DOHH2 (cell line): ENCODE measurements at regions not wholly inside any gene's neighbourhood (a gene's known extent, or its start where the extent isn't known, plus 50 kb on each side); places are given as distances from the start of the nearest gene placed in this dataset.

Experiments used
- H3F3A ChIP-seq: fragments of 200-600 bp; sonication (generic), shearing (Covaris generic); 2 replicates; pipeline ENCODE4 v1.6.0; 2016; ENCODE audit warnings: antibody characterized with exemption, mild to moderate bottlenecking; ENCODE audit not compliant: control insufficient read depth, insufficient read depth
- H3K27ac ChIP-seq: fragments of 200-600 bp; sonication (generic); 2 replicates; pipeline ENCODE4 v1.5.1; 2014; ENCODE audit warnings: low read depth, mild to moderate bottlenecking, low read length, moderate library complexity
- H3K27me3 ChIP-seq: fragments of 200-600 bp; sonication (generic); 2 replicates; pipeline ENCODE4 v1.6.1; 2014; ENCODE audit warnings: mild to moderate bottlenecking, low read length, mixed read lengths; ENCODE audit not compliant: control insufficient read depth
- H3K36me3 ChIP-seq: fragments of 200-600 bp; sonication (generic); 2 replicates; pipeline ENCODE4 v1.6.1; 2014; ENCODE audit warnings: mild to moderate bottlenecking, low read length, moderate library complexity, mixed read lengths; ENCODE audit not compliant: control insufficient read depth
- H3K4me1 ChIP-seq: fragments of 200-600 bp; sonication (generic); 2 replicates; pipeline ENCODE4 v1.6.1; 2014; ENCODE audit warnings: mild to moderate bottlenecking, low read length, mixed read lengths; ENCODE audit not compliant: control insufficient read depth
- H3K4me2 ChIP-seq: fragments of 200-600 bp; sonication (generic); 2 replicates; pipeline ENCODE4 v1.6.0; 2014; ENCODE audit warnings: mild to moderate bottlenecking, low read length, moderate library complexity
- H3K4me3 ChIP-seq: fragments of 200-600 bp; sonication (generic); 2 replicates; pipeline ENCODE4 v1.5.1; 2014; ENCODE audit warnings: mild to moderate bottlenecking, low read length, mixed read lengths
- H3K79me2 ChIP-seq: fragments of 200-600 bp; sonication (generic); 2 replicates; pipeline ENCODE4 v1.6.1; 2014; ENCODE audit warnings: mild to moderate bottlenecking, low read length, mixed read lengths; ENCODE audit not compliant: control insufficient read depth
- H3K9me2 ChIP-seq: fragments of 200-600 bp; sonication (generic); replicated peaks from 2 replicates; pipeline ENCODE4 v1.6.1; 2014; ENCODE audit warnings: mild to moderate bottlenecking, low read length, mixed read lengths; ENCODE audit not compliant: control insufficient read depth
- H3K9me3 ChIP-seq: fragments of 200-600 bp; sonication (generic); 2 replicates; pipeline ENCODE4 v1.6.1; 2014; ENCODE audit warnings: antibody characterized with exemption, low read length, mixed read lengths; ENCODE audit not compliant: control insufficient read depth, insufficient read depth
- H4K20me1 ChIP-seq: fragments of 200-600 bp; sonication (generic); 2 replicates; pipeline ENCODE4 v1.6.0; 2014; ENCODE audit warnings: low read depth, mild to moderate bottlenecking, antibody characterized with exemption, low read length, moderate library complexity; ENCODE audit not compliant: control insufficient read depth, insufficient read depth
- EZH2phosphoT487 ChIP-seq: fragments of 200-600 bp; sonication (generic); IDR thresholded peaks from 2 replicates; pipeline ENCODE4 v1.6.1; 2017; ENCODE audit warnings: borderline replicate concordance, mild to moderate bottlenecking, antibody characterized with exemption, low read length, moderate library complexity, mixed read lengths
- TF ChIP-seq, protein P1 (sequence below): fragments of 200-600 bp; sonication (generic); IDR thresholded peaks from one replicate; pipeline ENCODE4 v1.5.1; 2014; ENCODE audit warnings: antibody characterized with exemption, mild to moderate bottlenecking, low read depth, low read length; ENCODE audit not compliant: poor library complexity, severe bottlenecking

GRCh38 chr11:15434529-15434928 lies 319.8 kb downstream of the INSC start:
- TF ChIP-seq, protein P1, sequence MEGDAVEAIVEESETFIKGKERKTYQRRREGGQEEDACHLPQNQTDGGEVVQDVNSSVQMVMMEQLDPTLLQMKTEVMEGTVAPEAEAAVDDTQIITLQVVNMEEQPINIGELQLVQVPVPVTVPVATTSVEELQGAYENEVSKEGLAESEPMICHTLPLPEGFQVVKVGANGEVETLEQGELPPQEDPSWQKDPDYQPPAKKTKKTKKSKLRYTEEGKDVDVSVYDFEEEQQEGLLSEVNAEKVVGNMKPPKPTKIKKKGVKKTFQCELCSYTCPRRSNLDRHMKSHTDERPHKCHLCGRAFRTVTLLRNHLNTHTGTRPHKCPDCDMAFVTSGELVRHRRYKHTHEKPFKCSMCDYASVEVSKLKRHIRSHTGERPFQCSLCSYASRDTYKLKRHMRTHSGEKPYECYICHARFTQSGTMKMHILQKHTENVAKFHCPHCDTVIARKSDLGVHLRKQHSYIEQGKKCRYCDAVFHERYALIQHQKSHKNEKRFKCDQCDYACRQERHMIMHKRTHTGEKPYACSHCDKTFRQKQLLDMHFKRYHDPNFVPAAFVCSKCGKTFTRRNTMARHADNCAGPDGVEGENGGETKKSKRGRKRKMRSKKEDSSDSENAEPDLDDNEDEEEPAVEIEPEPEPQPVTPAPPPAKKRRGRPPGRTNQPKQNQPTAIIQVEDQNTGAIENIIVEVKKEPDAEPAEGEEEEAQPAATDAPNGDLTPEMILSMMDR: no peak
- TF ChIP-seq EZH2phosphoT487: no peak
- Histone ChIP-seq H3K4me2 (no peak overlapping the region), H3K79me2 (no peaks in the 10 kb centered on the region), H3K9me3 (no peaks in the 10 kb centered on the region), H3K36me3 (no peaks in the 10 kb centered on the region), H3K4me1 (no peaks in the 10 kb centered on the region), H3K27ac (no peak overlapping the region), H3F3A (no peaks in the 10 kb centered on the region), H4K20me1 (no peaks in the 10 kb centered on the region), H3K27me3 (no peaks in the 10 kb centered on the region), H3K4me3 (no peak overlapping the region), H3K9me2 (no peaks in the 10 kb centered on the region)

GRCh38 chr11:15446315-15446714 lies 331.6 kb downstream of the INSC start:
- no peak overlapping the region for H3K4me2 ChIP-seq
- no peaks in the 10 kb centered on the region for H3K9me3 ChIP-seq
- no peaks in the 10 kb centered on the region for H3K27me3 ChIP-seq
- H3K4me1 ChIP-seq: no peaks in the 10 kb centered on the region
- no peak overlapping the region for H3K27ac ChIP-seq
- no peaks in the 10 kb centered on the region for H3K79me2 ChIP-seq
- H3F3A ChIP-seq: no peaks in the 10 kb centered on the region
- TF ChIP-seq EZH2phosphoT487: no peak
- TF ChIP-seq, protein P1: no peak
- H4K20me1 ChIP-seq: no peaks in the 10 kb centered on the region
- no peaks in the 10 kb centered on the region for H3K9me2 ChIP-seq
- H3K36me3 ChIP-seq: no peaks in the 10 kb centered on the region
- no peak overlapping the region for H3K4me3 ChIP-seq

- H3K4me2 ChIP-seq: no peak overlapping the region
- H3K9me2 ChIP-seq: no peaks in the 10 kb centered on the region
- H3K9me3 ChIP-seq: no peaks in the 10 kb centered on the region
- no peaks in the 10 kb centered on the region for H3F3A ChIP-seq
- H3K27me3 ChIP-seq: no peaks in the 10 kb centered on the region
- H3K27ac ChIP-seq: no peak overlapping the region
- no peaks in the 10 kb centered on the region for H3K79me2 ChIP-seq
- H3K4me1 ChIP-seq: no peaks in the 10 kb centered on the region
- H4K20me1 ChIP-seq: no peaks in the 10 kb centered on the region
- no peaks in the 10 kb centered on the region for H3K36me3 ChIP-seq
- no peak overlapping the region for H3K4me3 ChIP-seq
- TF ChIP-seq EZH2phosphoT487: no peak
- TF ChIP-seq, protein P1: no peak
These were observed 332.2 kb downstream of the INSC start for GRCh38 chr11:15446929-15447328.

DNA sequence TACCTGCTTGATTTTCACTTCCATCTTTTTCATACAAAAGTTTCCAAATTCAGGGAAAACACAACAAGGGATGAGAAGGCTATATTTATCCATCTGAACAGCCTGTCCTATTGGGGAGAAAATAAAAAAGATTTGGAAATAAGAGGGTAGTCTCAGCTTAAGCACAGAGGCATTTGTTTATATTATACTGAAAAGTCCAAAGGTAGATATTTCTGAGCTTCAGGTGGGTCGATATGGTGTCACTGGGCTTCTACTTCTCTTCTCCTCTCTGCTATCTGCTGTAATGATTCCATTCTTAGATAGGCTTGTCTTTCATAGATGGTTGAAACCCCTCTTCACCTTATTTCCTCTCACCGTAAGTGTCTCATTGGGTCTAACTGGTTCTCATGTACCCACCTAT lies 337.0 kb downstream of the INSC start:
- H3K36me3 ChIP-seq: no peaks in the 10 kb centered on the region
- no peak overlapping the region for H3K27ac ChIP-seq
- no peaks in the 10 kb centered on the region for H3K27me3 ChIP-seq
- H3K4me1 ChIP-seq: no peaks in the 10 kb centered on the region
- H3K4me3 ChIP-seq: no peak overlapping the region
- no peaks in the 10 kb centered on the region for H4K20me1 ChIP-seq
- H3K9me2 ChIP-seq: no peaks in the 10 kb centered on the region
- no peaks in the 10 kb centered on the region for H3K79me2 ChIP-seq
- H3K9me3 ChIP-seq: no peaks in the 10 kb centered on the region
- no peaks in the 10 kb centered on the region for H3F3A ChIP-seq
- TF ChIP-seq EZH2phosphoT487: no peak
- TF ChIP-seq, protein P1: no peak
- H3K4me2 ChIP-seq: no peak overlapping the region
